ENCODE measurements at regions not wholly inside any gene's neighbourhood (a gene's known extent, or its start where the extent isn't known, plus 50 kb on each side); places are given as distances from the start of the nearest gene placed in this dataset.

- TF ChIP-seq IRF1 (CRISPR knock-in tag; IDR thresholded peaks at IDR 0.05) (no peak), CTCF (IDR thresholded peaks at IDR 0.05) (no peak), ZNF512 (CRISPR knock-in tag; IDR thresholded peaks at IDR 0.05; ENCODE audit: borderline replicate concordance) (no peak), TEAD4 (CRISPR knock-in tag; IDR thresholded peaks at IDR 0.05) (no peak), CREB1 (CRISPR knock-in tag; IDR thresholded peaks at IDR 0.05) (no peak), IRF2 (CRISPR knock-in tag; IDR thresholded peaks at IDR 0.05; ENCODE audit: borderline replicate concordance, low read depth) (no peak), MAX (CRISPR knock-in tag; IDR thresholded peaks at IDR 0.05) (no peak), SMAD4 (CRISPR knock-in tag; IDR thresholded peaks at IDR 0.05) (no peak), JUN (CRISPR knock-in tag; IDR thresholded peaks at IDR 0.05) (no peak), ATF2 (CRISPR knock-in tag; IDR thresholded peaks at IDR 0.05; ENCODE audit: borderline replicate concordance, low read depth) (no peak), ATF3 (CRISPR knock-in tag; conservative IDR thresholded peaks at IDR 0.05) (no peak)
These were observed 175.4 kb downstream of the PCDH10 start for GRCh38 chr4:133324491-133324890.

Data from WTC11 (cell line).